CD14-positive monocyte (primary cell): ENCODE measurements at regions not wholly inside any gene's neighbourhood (a gene's known extent, or its start where the extent isn't known, plus 50 kb on each side); places are given as distances from the start of the nearest gene placed in this dataset.

Experiments
- DNase-seq, 3 donors: peaks; one replicate each; pipeline ENCODE4 v3.0.0-alpha.2; 2011 to 2022
- H2AFZ ChIP-seq: 2 replicates; pipeline ENCODE4 v1.6.0; 2012; ENCODE audit warnings: mild to moderate bottlenecking, low read depth, low read length, inconsistent platforms; ENCODE audit not compliant: insufficient read depth, poor library complexity, severe bottlenecking
- H3K27ac ChIP-seq, 2 donors: 1 replicate in 1 of 2; 2 replicates in 1 of 2; pipeline ENCODE4 v1.5.1; 2012 to 2013; ENCODE audit warnings: low read length in 2 of 2, control low read depth in 1 of 2, inconsistent platforms in 1 of 2, low read depth in 1 of 2, mild to moderate bottlenecking in 1 of 2
- H3K27me3 ChIP-seq, 2 donors: one replicate each; pipeline versions ENCODE4 v1.6.0 to v1.6.1; 2011 to 2013; ENCODE audit warnings: low read length in 2 of 2; ENCODE audit not compliant: control insufficient read depth in 2 of 2, insufficient read depth in 2 of 2
- H3K36me3 ChIP-seq, 2 donors: replicated peaks in 1 of 2; 1 replicate in 1 of 2; 2 replicates in 1 of 2; pipeline versions ENCODE4 v1.5.1 to v1.6.1; 2012 to 2013; ENCODE audit warnings: low read length in 2 of 2, control low read depth in 1 of 2, inconsistent platforms in 1 of 2, mild to moderate bottlenecking in 1 of 2; ENCODE audit not compliant: insufficient read depth in 2 of 2, control insufficient read depth in 1 of 2
- H3K4me1 ChIP-seq, 2 donors: 1 replicate in 1 of 2; 2 replicates in 1 of 2; pipeline versions ENCODE4 v1.5.1 to v1.6.1; 2012 to 2013; ENCODE audit warnings: low read length in 2 of 2, control low read depth in 1 of 2, inconsistent platforms in 1 of 2, mild to moderate bottlenecking in 1 of 2, moderate library complexity in 1 of 2; ENCODE audit not compliant: insufficient read depth in 2 of 2, control insufficient read depth in 1 of 2
- H3K4me2 ChIP-seq: replicated peaks from 2 replicates; pipeline ENCODE3; 2012; ENCODE audit warnings: low read length, moderate library complexity, mild to moderate bottlenecking; ENCODE audit not compliant: poor library complexity, severe bottlenecking; ENCODE audit errors: extremely low read depth
- H3K4me3 ChIP-seq, 3 experiments: fragments of 200-600 bp in 1 of 3; sonication (generic) in 1 of 3; replicated peaks in 1 of 3; 1 replicate in 2 of 3; 2 replicates in 1 of 3; pipeline ENCODE4 v1.5.1; 2011 to 2013; ENCODE audit warnings: low read length in 3 of 3, mild to moderate bottlenecking in 3 of 3, control low read depth in 2 of 3, low read depth in 2 of 3, inconsistent platforms in 1 of 3, moderate library complexity in 1 of 3
- H3K79me2 ChIP-seq: 2 replicates; pipeline ENCODE4 v1.6.0; 2012; ENCODE audit warnings: mild to moderate bottlenecking, control low read depth, inconsistent platforms, low read length, moderate library complexity; ENCODE audit not compliant: insufficient read depth
- H3K9ac ChIP-seq: 2 replicates; pipeline ENCODE4 v1.6.0; 2017; ENCODE audit warnings: low read length, mild to moderate bottlenecking; ENCODE audit not compliant: insufficient read depth, poor library complexity, severe bottlenecking
- H3K9me3 ChIP-seq, 2 donors: replicated peaks in 1 of 2; 1 replicate in 1 of 2; 2 replicates in 1 of 2; pipeline versions ENCODE4 v1.5.1 to v1.6.1; 2012 to 2013; ENCODE audit warnings: low read length in 2 of 2, control low read depth in 1 of 2; ENCODE audit not compliant: control insufficient read depth in 1 of 2, insufficient read depth in 1 of 2
- H4K20me1 ChIP-seq: 2 replicates; pipeline ENCODE4 v1.6.0; 2012; ENCODE audit warnings: mild to moderate bottlenecking, low read length, control low read depth, moderate library complexity; ENCODE audit not compliant: insufficient read depth
- H3K27ac Mint-ChIP-seq, 7 donors: one replicate each; pipeline ENCODE4 v1.8.0; 2020; ENCODE audit warnings: mild to moderate bottlenecking in 7 of 7, mixed read lengths in 7 of 7, moderate library complexity in 6 of 7, inconsistent platforms in 2 of 7
- H3K27me3 Mint-ChIP-seq, 3 donors: one replicate each; pipeline ENCODE4 v1.8.0; 2021 to 2022; ENCODE audit warnings: low read depth in 3 of 3, mild to moderate bottlenecking in 3 of 3, mixed read lengths in 3 of 3, moderate library complexity in 3 of 3, inconsistent platforms in 1 of 3
- H3K36me3 Mint-ChIP-seq, 2 donors: one replicate each; pipeline ENCODE4 v1.8.0; 2020; ENCODE audit warnings: mixed read lengths in 2 of 2, inconsistent platforms in 1 of 2, mild to moderate bottlenecking in 1 of 2
- H3K4me1 Mint-ChIP-seq: one replicate; pipeline ENCODE4 v1.8.0; 2020; ENCODE audit warnings: mild to moderate bottlenecking, mixed read lengths
- H3K4me3 Mint-ChIP-seq, 2 donors: one replicate each; pipeline ENCODE4 v1.8.0; 2020; ENCODE audit warnings: mild to moderate bottlenecking in 2 of 2, mixed read lengths in 2 of 2, moderate library complexity in 1 of 2
- H3K9me3 Mint-ChIP-seq, 7 donors: one replicate each; pipeline ENCODE4 v1.8.0; 2020 to 2022; ENCODE audit warnings: mixed read lengths in 7 of 7, mild to moderate bottlenecking in 6 of 7, moderate library complexity in 6 of 7, inconsistent platforms in 2 of 7
- CTCF ChIP-seq: fragments of 200-600 bp; IDR thresholded peaks from one replicate; pipeline ENCODE4 v1.8.0; 2022; ENCODE audit warnings: antibody characterized with exemption, mild to moderate bottlenecking
- WGBS: methylation state at CpG from one replicate; pipeline ENCODE4 v1.1.5; 2013; ENCODE audit warnings: missing lambda C conversion rate; ENCODE audit not compliant: insufficient coverage; 5-methylcytosine and 5-hydroxymethylcytosine counted together
- intact Hi-C, 2 donors: fragments of 100-400 bp; cut with micrococcal nuclease; formaldehyde crosslinking; loops; one replicate each; pipeline versions ENCODE4 v1.15.0 to v1.15.1; 2023

- H3K9me3 Mint-ChIP-seq: peaks cover 0 to 10% (median 6%) of the 10 kb centered on the region in 7 donors
- H3K27me3 Mint-ChIP-seq: peaks cover 0 to 7% (median 0%) of the 10 kb centered on the region in 3 donors
- H3K79me2 ChIP-seq: no peaks in the 10 kb centered on the region
- H2AFZ ChIP-seq: no peak overlapping the region
- no peak overlapping the region for H3K27ac ChIP-seq
- no peak for TF ChIP-seq CTCF
- H3K4me3 ChIP-seq: no peak overlapping the region
- intact Hi-C loops: no loop called here
- H3K36me3 ChIP-seq: no peaks in the 10 kb centered on the region
- no peak overlapping the region for H3K4me3 Mint-ChIP-seq
- H4K20me1 ChIP-seq: no peaks in the 10 kb centered on the region
- no peak overlapping the region for H3K9ac ChIP-seq
- WGBS: no CpG with 5 or more reads among the region's 4 CpGs
- H3K27ac Mint-ChIP-seq: no peak overlapping the region
- no peaks in the 10 kb centered on the region for H3K4me1 ChIP-seq
- peaks cover 0 to 5% of the 10 kb centered on the region in 2 donors for H3K9me3 ChIP-seq
- H3K4me2 ChIP-seq: no peak overlapping the region
- no peak for DNase-seq
- H3K27me3 ChIP-seq: no peaks in the 10 kb centered on the region
- no peaks in the 10 kb centered on the region for H3K36me3 Mint-ChIP-seq
- H3K4me1 Mint-ChIP-seq: no peaks in the 10 kb centered on the region
Measured at GRCh38 chr19:31430381-31430780, 81.1 kb upstream of the TSHZ3 start.

- intact Hi-C loops: no loop called here
- Histone ChIP-seq H3K27me3 (no peaks in the 10 kb centered on the region), H3K79me2 (no peaks in the 10 kb centered on the region), H3K4me2 (no peak overlapping the region), H4K20me1 (no peaks in the 10 kb centered on the region), H3K9ac (no peak overlapping the region), H3K4me1 (no peaks in the 10 kb centered on the region), H2AFZ (no peak overlapping the region), H3K9me3 (peaks cover 4 to 5% of the 10 kb centered on the region in 2 donors), H3K36me3 (no peaks in the 10 kb centered on the region), H3K4me3 (no peak overlapping the region), H3K27ac (no peak overlapping the region)
- no peaks in the 10 kb centered on the region for H3K4me1 Mint-ChIP-seq
- no peak for DNase-seq
- no peak overlapping the region for H3K27ac Mint-ChIP-seq
- H3K9me3 Mint-ChIP-seq: peaks cover 0 to 15% (median 8%) of the 10 kb centered on the region in 7 donors
- WGBS: 65% methylated on average over 4 of the region's 8 CpGs
- peaks cover 0 to 5% (median 0%) of the 10 kb centered on the region in 3 donors for H3K27me3 Mint-ChIP-seq
- no peaks in the 10 kb centered on the region for H3K36me3 Mint-ChIP-seq
- no peak overlapping the region for H3K4me3 Mint-ChIP-seq
- TF ChIP-seq CTCF: no peak
Measured at GRCh38 chr19:31432201-31432810, 83.1 kb upstream of the TSHZ3 start.
